ENCODE measurements at regions not wholly inside any gene's neighbourhood (a gene's known extent, or its start where the extent isn't known, plus 50 kb on each side); places are given as distances from the start of the nearest gene placed in this dataset.

DNA sequence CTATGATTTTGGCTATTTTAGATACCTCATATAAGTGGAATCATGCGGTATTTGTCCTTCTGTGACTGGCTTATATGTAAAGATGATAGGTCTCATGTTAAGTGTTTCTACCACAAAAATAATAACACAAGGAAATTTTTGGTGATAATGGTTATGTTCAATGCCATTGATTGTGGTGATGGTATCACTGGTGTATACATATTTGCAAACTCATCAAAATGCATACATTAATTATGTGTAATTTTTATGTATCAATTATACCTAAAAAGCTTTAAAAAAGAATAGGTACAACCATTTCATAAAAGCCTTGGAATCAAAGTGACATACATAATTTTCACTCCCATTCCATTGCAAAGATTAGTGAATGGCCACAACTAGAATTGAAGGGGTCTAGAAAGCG, 178.3 kb upstream of the FMR1 start:
- Histone ChIP-seq H3K27me3 (ENCODE audit: insufficient read depth, low read length) (no peaks in the 10 kb centered on the region), H3K36me3 (ENCODE audit: insufficient read depth, low read length) (no peaks in the 10 kb centered on the region), H3K4me2 (ENCODE audit: low read length) (no peak overlapping the region), H4K20me1 (ENCODE audit: insufficient read depth, low read length) (no peaks in the 10 kb centered on the region), H3K27ac (ENCODE audit: low read depth, low read length) (no peak overlapping the region), H3K79me2 (ENCODE audit: insufficient read depth, low read length) (no peaks in the 10 kb centered on the region), H3K9me3 (ENCODE audit: insufficient read depth, low read depth, low read length) (no peaks in the 10 kb centered on the region), H3K4me3 (ENCODE audit: insufficient read depth, low read depth, low read length) (no peak overlapping the region), H3K9ac (ENCODE audit: low read length) (no peak overlapping the region), H2AFZ (ENCODE audit: low read depth, low read length) (no peak overlapping the region), H3K4me1 (ENCODE audit: insufficient read depth, low read length) (no peaks in the 10 kb centered on the region)
- FAIRE-seq, result peak; percentile 17
- H3K4me1 Mint-ChIP-seq (ENCODE audit: low read depth, unreplicated experiment), result peaks cover 6% of the 10 kb centered on the region
- TF ChIP-seq, protein P1, sequence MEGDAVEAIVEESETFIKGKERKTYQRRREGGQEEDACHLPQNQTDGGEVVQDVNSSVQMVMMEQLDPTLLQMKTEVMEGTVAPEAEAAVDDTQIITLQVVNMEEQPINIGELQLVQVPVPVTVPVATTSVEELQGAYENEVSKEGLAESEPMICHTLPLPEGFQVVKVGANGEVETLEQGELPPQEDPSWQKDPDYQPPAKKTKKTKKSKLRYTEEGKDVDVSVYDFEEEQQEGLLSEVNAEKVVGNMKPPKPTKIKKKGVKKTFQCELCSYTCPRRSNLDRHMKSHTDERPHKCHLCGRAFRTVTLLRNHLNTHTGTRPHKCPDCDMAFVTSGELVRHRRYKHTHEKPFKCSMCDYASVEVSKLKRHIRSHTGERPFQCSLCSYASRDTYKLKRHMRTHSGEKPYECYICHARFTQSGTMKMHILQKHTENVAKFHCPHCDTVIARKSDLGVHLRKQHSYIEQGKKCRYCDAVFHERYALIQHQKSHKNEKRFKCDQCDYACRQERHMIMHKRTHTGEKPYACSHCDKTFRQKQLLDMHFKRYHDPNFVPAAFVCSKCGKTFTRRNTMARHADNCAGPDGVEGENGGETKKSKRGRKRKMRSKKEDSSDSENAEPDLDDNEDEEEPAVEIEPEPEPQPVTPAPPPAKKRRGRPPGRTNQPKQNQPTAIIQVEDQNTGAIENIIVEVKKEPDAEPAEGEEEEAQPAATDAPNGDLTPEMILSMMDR (IDR thresholded peaks at IDR 0.05; ENCODE audit: insufficient read depth, low read depth, low read length), result no peak
- TF ChIP-seq EZH2 (IDR thresholded peaks at IDR 0.05; ENCODE audit: insufficient read depth, low read length), result no peak
- no peaks in the 10 kb centered on the region for H3K36me3 Mint-ChIP-seq (ENCODE audit: low read depth, unreplicated experiment)
- DNase-seq (ENCODE audit: low read depth), result no peak
- no peaks in the 10 kb centered on the region for H3K27me3 Mint-ChIP-seq (ENCODE audit: low read depth, unreplicated experiment)
- H3K4me3 Mint-ChIP-seq (ENCODE audit: unreplicated experiment), result no peak overlapping the region
- H3K9me3 Mint-ChIP-seq (ENCODE audit: unreplicated experiment), result peaks cover 1% of the 10 kb centered on the region
- H3K27ac Mint-ChIP-seq (ENCODE audit: unreplicated experiment), result no peak overlapping the region

DNA sequence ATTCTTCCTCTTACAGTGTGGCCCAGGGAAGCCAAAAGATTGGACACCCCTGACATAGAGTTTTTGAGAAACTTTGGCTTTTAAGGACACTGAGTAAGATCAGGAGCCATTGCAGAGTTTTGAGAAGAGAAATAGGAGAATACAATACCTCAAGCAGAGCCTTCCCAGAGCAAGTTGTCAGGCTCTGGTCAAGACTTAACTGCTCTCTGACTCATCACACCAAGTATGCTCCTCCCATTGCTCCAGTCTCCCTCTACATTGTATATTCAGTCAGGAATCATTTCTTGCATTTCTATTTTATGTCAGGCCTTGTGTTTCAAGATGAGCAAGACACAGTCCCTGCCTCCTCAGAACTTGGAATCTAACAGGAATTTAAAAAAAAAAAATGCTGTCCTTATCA, 176.4 kb upstream of the FMR1 start:
- Histone ChIP-seq H3K4me2 (ENCODE audit: low read length) (no peak overlapping the region), H3K27me3 (ENCODE audit: insufficient read depth, low read length) (no peaks in the 10 kb centered on the region), H3K4me3 (ENCODE audit: insufficient read depth, low read depth, low read length) (no peak overlapping the region), H2AFZ (ENCODE audit: low read depth, low read length) (no peak overlapping the region), H3K9ac (ENCODE audit: low read length) (no peak overlapping the region), H4K20me1 (ENCODE audit: insufficient read depth, low read length) (no peaks in the 10 kb centered on the region), H3K27ac (ENCODE audit: low read depth, low read length) (no peak overlapping the region), H3K9me3 (ENCODE audit: insufficient read depth, low read depth, low read length) (no peaks in the 10 kb centered on the region), H3K36me3 (ENCODE audit: insufficient read depth, low read length) (no peaks in the 10 kb centered on the region), H3K4me1 (ENCODE audit: insufficient read depth, low read length) (no peaks in the 10 kb centered on the region), H3K79me2 (ENCODE audit: insufficient read depth, low read length) (no peaks in the 10 kb centered on the region)
- Mint-ChIP-seq H3K4me1 (ENCODE audit: low read depth, unreplicated experiment) (peaks cover 8% of the 10 kb centered on the region), H3K27ac (ENCODE audit: unreplicated experiment) (no peak overlapping the region), H3K4me3 (ENCODE audit: unreplicated experiment) (no peak overlapping the region), H3K9me3 (ENCODE audit: unreplicated experiment) (peaks cover 1% of the 10 kb centered on the region), H3K27me3 (ENCODE audit: low read depth, unreplicated experiment) (no peaks in the 10 kb centered on the region), H3K36me3 (ENCODE audit: low read depth, unreplicated experiment) (no peaks in the 10 kb centered on the region)
- TF ChIP-seq EZH2 (IDR thresholded peaks at IDR 0.05; ENCODE audit: insufficient read depth, low read length), result no peak
- TF ChIP-seq, protein P1 (IDR thresholded peaks at IDR 0.05; ENCODE audit: insufficient read depth, low read depth, low read length), result no peak
- no peak for FAIRE-seq
- DNase-seq (ENCODE audit: low read depth), result no peak

- Histone ChIP-seq H3K4me3 (ENCODE audit: insufficient read depth, low read depth, low read length) (no peak overlapping the region), H3K9ac (ENCODE audit: low read length) (no peak overlapping the region), H2AFZ (ENCODE audit: low read depth, low read length) (no peak overlapping the region), H3K27ac (ENCODE audit: low read depth, low read length) (no peak overlapping the region), H3K27me3 (ENCODE audit: insufficient read depth, low read length) (no peaks in the 10 kb centered on the region), H3K4me2 (ENCODE audit: low read length) (no peak overlapping the region), H3K4me1 (ENCODE audit: insufficient read depth, low read length) (no peaks in the 10 kb centered on the region), H4K20me1 (ENCODE audit: insufficient read depth, low read length) (no peaks in the 10 kb centered on the region), H3K36me3 (ENCODE audit: insufficient read depth, low read length) (no peaks in the 10 kb centered on the region), H3K9me3 (ENCODE audit: insufficient read depth, low read depth, low read length) (no peaks in the 10 kb centered on the region), H3K79me2 (ENCODE audit: insufficient read depth, low read length) (no peaks in the 10 kb centered on the region)
- DNase-seq (ENCODE audit: low read depth), result no peak
- H3K4me3 Mint-ChIP-seq (ENCODE audit: unreplicated experiment), result no peak overlapping the region
- no peak overlapping the region for H3K27ac Mint-ChIP-seq (ENCODE audit: unreplicated experiment)
- FAIRE-seq, result no peak
- H3K9me3 Mint-ChIP-seq (ENCODE audit: unreplicated experiment), result peaks cover 1% of the 10 kb centered on the region
- H3K36me3 Mint-ChIP-seq (ENCODE audit: low read depth, unreplicated experiment), result no peaks in the 10 kb centered on the region
- H3K4me1 Mint-ChIP-seq (ENCODE audit: low read depth, unreplicated experiment), result peaks cover 8% of the 10 kb centered on the region
- no peaks in the 10 kb centered on the region for H3K27me3 Mint-ChIP-seq (ENCODE audit: low read depth, unreplicated experiment)
- TF ChIP-seq EZH2 (IDR thresholded peaks at IDR 0.05; ENCODE audit: insufficient read depth, low read length), result no peak
- TF ChIP-seq, protein P1 (IDR thresholded peaks at IDR 0.05; ENCODE audit: insufficient read depth, low read depth, low read length), result no peak
Measured at GRCh38 chrX:147736045-147736444, 175.7 kb upstream of the FMR1 start.
